Activated CD4-positive, alpha-beta T cell treated with anti-CD3 and anti-CD28 coated beads, Interleukin-2, amount 50 U/mL, for 48 hours (primary cell): ENCODE measurements at regions not wholly inside any gene's neighbourhood (a gene's known extent, or its start where the extent isn't known, plus 50 kb on each side); places are given as distances from the start of the nearest gene placed in this dataset.
A peak's percentile ranks its signal among the peaks of the same experiment; 100 is the strongest.

ENCODE experiments used
- DNase-seq, 2 experiments: peaks; one replicate each; pipeline ENCODE4 v3.0.0-alpha.2; 2020

- DNase-seq, result no peak
Observed at GRCh38 chr5:152269533-152269932, 135.5 kb downstream of the NMUR2 start.

- no peak for DNase-seq
Observed at GRCh38 chr5:152264645-152265254, 140.3 kb downstream of the NMUR2 start.

GRCh38 chr5:152262667-152263066, 142.4 kb downstream of the NMUR2 start:
- no peak for DNase-seq

GRCh38 chr5:152260940-152261339, 144.1 kb downstream of the NMUR2 start:
- DNase-seq, result no peak

- no peak for DNase-seq
Observed at GRCh38 chr5:152259702-152260101, 145.4 kb downstream of the NMUR2 start.

GRCh38 chr5:152256580-152256979, 148.5 kb downstream of the NMUR2 start:
- no peak for DNase-seq

GRCh38 chr5:152255411-152255810, 149.7 kb downstream of the NMUR2 start:
- no peak for DNase-seq

- DNase-seq, result no peak
Observed at GRCh38 chr5:152247850-152248385, 157.2 kb downstream of the NMUR2 start.

GRCh38 chr5:152246401-152246800, 158.7 kb downstream of the NMUR2 start:
- DNase-seq, result peak; percentile 2 to 3

- DNase-seq, result no peak
Observed at GRCh38 chr5:152237531-152237930, 167.5 kb downstream of the NMUR2 start.

- DNase-seq, result no peak
Observed at GRCh38 chr5:152226191-152226590, 178.9 kb downstream of the NMUR2 start.

- no peak for DNase-seq
Observed at GRCh38 chr5:152221721-152222629, 183.1 kb downstream of the NMUR2 start.

- DNase-seq, result no peak
Observed at GRCh38 chr5:152218694-152219093, 186.4 kb downstream of the NMUR2 start.

- DNase-seq, result no peak
Observed at GRCh38 chr5:152205804-152206203, 199.3 kb downstream of the NMUR2 start.

- DNase-seq, result no peak
Observed at GRCh38 chr5:152202321-152202720, 202.8 kb downstream of the NMUR2 start.

- DNase-seq, result no peak
Observed at GRCh38 chr5:152193391-152194107, 211.5 kb downstream of the NMUR2 start.

GRCh38 chr5:152188251-152188650, 216.8 kb downstream of the NMUR2 start:
- no peak for DNase-seq

- DNase-seq, result no peak
Observed at GRCh38 chr5:152187668-152188067, 217.4 kb downstream of the NMUR2 start.

GRCh38 chr5:152185547-152186245, 219.4 kb downstream of the NMUR2 start:
- no peak for DNase-seq

- no peak for DNase-seq
Observed at GRCh38 chr5:152184266-152184665, 220.8 kb downstream of the NMUR2 start.

- DNase-seq, result no peak
Observed at GRCh38 chr5:152181461-152181860, 223.6 kb downstream of the NMUR2 start.

- DNase-seq, result no peak
Observed at GRCh38 chr5:152178350-152178699, 226.8 kb downstream of the NMUR2 start.
